Nucleus accumbens (tissue), 56 donors: ENCODE measurements at regions not wholly inside any gene's neighbourhood (a gene's known extent, or its start where the extent isn't known, plus 50 kb on each side); places are given as distances from the start of the nearest gene placed in this dataset.
"Not testable (repeated sequence)": the region's sequence is repeated elsewhere in the genome, so short reads cannot be mapped to it uniquely, and the experiment has no call there.

Experiments used
- DNase-seq, 56 donors: peaks; one replicate each; lab custom pipeline; 2025; lab: John Stamatoyannopoulos, UW

DNA sequence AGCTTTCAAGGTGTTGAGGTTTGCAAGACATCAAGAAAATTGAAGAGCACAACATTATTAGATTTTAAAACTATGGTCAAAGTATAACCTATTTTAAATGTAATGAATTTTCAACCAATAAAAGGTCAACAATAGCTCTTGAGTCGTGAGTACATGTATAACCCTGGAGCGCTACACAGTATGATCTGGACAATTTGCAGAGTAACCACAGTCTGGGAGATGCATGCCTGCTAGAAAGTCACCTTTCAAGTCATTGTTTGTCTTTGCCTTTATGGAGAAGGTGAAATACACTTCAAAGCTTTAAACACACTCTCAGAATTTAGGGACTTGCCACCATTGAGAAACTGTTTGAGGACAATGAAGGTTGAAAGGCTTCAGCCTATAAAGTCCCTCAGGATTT lies 112.6 kb upstream of the ALCAM start:
- no peak for DNase-seq

DNA sequence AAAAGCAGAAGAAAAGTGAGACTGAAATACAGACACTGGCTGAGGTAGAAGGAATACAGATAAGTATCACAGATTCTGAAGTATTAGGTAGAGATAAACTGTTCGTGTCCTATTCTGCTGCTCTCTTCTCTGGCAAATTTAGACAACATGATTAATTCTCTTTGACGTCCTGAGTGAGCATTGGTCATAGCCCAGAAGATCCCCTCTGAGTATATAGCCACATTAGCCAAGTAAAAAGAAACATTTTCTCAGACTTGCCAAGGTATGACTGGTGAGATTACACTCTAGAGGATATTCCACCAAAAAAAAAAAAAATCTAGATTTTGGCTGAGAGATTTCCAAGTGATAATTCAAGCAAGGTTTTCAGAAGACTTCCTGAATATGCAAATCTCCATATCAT lies 111.4 kb upstream of the ALCAM start:
- DNase-seq: no peak

DNA sequence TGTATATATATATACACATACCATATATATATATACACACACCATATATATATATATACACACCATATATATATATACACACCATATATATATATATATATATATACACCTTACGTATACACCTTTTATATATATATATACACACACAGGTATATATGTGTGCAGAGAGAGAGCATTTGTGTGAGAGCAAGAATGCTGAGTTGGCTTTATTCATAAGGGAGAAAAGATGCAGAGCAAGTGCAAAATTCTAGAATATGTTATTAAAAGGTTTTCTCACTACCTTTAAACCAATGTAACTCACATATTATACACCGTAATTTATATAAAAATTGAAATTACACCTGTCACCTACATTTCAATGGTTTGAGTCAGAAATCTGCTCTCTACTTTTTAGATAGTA lies 107.2 kb upstream of the ALCAM start:
- DNase-seq: no peak

DNA sequence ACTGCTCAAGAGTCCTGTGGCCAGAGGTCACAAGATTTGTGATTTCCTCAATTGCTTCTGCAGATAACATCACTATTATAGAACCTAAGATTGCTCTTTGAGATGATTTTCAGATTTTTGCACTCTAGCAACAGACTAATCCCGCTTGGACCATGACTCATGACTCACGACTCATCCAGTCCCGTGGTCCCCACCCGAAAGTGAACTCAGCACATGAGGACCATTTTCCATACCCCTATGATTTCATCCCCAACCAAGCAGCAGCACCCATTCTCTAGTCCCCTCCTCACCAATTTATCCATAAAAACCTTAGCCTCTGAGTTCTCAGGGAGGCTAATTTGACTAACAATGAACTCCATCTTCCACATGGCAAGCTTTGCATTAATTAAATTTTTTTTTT lies 106.3 kb upstream of the ALCAM start:
- DNase-seq: no peak

DNA sequence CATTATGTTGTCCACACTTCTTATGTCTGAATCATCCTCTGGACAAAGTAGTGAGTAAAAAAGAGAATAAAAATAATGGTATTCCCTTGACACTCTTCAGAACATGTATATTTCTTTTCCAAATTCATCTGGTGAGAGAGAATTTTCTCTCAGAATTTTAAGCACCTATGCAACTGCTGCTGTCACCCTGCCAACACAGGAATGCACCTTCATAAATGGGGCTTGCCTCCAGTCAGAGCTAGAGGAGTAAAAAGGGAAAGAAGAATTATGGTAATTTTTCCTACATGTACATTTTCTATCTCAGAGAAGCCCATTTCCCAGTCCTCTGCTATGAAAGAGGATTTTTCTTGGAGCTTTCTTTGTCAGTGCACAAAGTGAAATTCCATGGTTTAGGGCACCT lies 92.2 kb upstream of the ALCAM start:
- no peak for DNase-seq

DNA sequence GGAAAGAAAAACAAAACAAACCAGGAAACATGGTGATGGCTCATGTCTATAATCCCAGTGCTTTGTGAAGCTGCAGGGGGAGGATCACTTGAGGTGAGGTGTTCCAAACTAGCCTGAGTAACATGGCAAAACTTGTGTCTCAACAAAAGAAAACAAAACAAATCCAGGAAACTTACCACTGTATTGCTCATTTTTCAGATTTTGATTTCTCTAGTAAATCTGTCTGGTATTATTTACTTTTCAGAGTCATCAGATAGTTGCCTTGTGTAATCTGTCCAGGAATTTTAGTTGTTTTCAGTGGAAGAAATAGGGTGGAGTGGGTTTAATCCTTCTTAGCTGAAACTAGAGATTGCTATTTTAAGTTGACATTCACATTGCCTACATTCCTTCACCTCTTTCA lies 91.8 kb upstream of the ALCAM start:
- DNase-seq: no peak

DNA sequence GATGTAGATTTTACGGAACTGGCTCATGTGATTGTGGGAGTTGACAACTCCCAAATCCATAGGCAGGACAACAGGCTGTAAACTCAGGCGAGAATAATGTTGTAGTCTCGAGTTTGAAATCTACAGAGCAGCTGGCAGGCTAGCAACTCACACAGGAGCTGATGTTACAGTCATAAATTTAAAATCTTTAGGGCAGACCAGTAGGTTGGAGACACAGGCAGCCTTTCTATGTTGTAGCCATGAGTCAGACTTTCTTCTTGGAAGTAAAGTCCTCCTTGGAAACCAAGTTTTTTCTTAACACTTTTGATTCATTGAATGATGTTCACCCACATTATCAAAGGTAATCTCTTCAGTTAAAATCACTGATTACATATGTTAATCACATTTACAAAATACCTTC lies 89.1 kb upstream of the ALCAM start:
- no peak for DNase-seq

DNA sequence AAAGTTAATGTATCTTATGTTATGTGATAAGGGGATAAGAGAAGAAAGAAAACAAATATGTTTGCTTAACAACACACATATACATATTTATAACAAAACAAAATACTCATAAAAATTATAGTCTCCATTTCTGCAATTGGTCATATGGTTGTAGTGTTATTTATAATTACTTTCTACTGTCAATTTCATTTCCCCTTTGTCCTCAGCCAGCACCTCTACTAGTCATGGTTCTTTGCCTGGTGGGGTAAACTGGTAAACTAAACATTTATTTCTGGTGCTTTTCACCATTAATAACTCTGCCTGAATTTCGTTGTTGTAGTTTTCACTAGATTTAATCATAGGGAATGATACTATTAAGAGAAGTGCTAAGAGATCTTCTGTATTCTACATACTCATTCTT lies 88.0 kb upstream of the ALCAM start:
- no peak for DNase-seq

DNA sequence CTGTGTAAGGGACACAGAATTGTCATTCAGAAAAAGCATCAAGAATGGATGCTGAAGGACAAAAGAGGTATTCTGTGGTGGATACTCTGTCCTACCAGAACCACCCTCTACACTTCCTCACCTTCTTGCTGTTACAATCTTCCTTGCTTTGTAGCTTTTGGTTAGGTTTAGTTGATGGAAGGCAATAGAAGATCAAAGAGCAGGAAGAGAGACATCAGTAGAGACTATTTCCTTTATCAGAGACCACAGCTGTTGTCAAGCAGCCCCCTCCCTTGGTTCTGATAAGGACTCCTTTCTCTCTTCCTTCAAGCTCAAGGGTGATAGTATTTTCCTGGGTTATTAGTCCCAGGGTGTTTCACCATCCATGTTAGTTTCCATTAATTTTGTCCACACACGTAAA lies 84.7 kb upstream of the ALCAM start:
- no peak for DNase-seq

DNA sequence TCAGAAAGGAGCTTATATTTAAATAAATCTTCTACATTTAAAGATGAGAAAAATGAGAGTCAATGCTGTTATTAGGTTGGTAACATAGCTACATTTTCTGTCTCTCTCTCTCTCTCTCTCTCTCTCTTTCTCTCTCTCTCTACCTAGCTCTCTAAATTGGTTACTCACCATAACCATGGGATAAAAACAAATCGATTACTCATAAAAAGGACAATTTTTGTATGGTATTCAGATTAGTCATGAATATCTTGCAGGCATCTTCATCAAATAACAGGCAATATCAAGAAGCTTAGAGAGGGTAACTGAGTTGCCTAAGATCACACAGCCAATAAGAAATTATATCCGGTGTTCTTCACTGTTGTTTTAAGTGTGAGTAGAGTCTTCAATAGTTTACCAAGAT lies 81.8 kb upstream of the ALCAM start:
- no peak for DNase-seq

DNA sequence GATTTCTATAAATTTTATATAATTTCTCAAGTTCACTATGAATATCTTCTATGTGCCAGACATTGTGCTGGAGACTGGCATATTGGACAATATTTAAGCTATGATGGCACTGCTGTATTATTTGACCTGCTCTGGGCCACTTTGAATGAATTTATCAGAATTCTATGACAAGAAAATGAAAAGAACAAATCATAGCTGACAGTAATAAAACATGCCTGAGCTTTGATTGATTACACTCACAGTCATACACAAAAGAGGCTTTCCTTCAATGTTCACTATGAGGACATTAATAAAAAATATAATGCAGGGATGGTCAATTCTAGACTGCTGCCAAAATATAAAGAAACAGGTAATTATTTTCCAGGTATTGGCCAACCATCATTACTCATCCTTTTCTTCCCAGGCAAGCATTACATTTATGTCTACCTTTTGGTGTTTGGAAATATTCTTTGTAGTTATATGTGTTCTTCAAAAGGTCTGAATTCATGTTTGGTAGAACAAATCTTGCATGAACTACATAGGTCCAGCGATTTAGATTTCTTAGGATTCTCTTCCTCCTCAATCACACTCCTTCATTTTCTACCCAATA lies 81.0 kb upstream of the ALCAM start:
- DNase-seq: no peak

DNA sequence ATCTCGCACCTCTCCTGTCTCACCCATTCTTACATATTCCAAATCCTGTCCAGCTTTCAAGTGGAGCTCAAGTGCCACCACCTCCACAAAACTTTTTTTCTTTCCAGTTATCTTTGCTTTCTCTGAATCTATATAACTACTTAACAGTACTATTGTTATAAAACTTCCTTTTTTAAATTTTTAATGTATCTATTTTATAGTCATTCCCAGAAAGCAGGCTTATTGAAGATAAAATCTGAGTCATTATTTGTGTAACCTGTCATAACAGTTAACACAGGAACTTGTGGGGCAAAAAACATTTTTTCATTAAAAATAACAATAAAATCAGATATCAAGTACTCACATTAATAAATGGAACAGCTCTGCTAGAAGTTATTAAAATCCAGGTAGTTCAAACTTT lies 73.3 kb upstream of the ALCAM start:
- no peak for DNase-seq

DNA sequence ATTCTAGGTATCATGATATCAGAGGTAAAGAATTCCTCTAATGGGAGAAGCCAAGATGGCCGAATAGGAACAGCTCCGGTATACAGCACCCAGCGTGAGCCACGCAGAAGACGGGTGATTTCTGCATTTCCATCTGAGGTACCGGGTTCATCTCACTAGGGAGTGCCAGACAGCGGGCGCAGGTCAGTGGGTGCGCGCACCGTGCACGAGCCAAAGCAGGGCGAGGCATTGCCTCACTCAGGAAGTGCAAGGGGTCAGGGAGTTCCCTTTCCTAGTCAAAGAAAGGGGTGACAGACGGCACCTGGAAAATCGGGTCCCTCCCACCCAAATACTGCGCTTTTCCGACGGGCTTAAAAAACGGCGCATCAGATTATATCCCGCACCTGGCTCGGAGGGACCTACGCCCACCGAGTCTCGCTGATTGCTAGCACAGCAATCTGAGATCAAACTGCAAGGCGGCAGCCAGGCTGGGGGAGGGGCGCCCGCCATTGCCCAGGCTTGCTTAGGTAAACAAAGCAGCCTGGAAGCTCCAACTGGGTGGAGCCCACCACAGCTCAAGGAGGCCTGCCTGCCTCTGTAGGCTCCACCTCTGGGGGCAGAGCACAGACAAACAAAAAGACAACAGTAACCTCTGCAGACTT lies 70.4 kb upstream of the ALCAM start:
- DNase-seq: not testable (repeated sequence)

DNA sequence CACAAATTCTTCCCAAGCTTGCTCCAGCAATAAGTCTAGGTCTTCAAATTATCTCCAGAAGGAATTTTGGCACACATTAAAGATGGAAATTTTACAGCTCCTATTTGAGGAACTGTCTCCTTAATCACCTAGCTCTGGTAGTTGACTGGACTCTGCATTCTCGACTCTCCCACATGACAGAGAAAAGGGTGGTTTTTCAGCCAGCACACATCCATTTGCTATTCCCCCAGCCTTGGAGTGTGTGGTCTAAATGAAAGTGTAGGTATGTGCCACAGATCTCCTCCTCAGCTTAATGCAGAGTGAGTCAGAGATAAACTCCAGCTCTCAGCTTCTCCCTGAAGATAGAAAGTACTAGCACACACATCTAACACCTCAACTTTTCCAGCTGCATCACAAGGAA lies 62.2 kb upstream of the ALCAM start:
- no peak for DNase-seq

DNA sequence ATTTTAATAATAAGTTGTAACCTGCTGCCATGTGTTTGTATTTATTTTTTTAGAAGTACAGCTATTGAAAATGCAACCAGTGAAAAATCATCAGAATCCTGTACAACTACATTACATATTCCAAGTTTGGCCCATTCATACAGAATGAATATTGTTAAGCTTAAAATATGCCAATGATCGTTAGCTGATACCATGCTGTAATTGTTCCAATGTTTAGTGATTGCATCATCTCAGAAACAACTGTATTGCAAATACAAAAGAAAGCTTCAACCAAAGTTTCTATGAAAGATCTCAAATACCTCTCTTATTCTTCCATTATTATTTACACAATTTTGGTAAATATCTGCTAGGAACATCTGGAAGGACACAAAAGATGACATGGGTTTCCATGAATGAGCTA lies 51.6 kb upstream of the ALCAM start:
- no peak for DNase-seq

DNA sequence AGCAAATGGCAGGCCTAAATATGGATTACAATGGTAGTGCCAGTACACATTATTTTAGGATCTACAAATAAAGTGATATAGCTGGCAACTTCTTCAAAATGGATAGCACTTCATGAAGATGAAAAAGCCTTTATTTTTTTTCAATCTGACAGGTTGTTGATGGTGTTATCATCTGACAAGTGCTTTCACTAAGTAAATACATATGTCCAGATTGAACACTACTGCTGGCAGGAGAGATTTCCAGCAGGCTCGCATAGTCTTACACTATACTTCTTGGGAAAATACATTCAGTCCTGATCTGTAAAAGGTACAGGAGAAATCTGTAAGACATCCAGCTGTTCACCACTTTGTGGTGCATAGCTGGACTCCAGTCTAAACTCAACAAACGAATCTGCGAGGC lies 50.9 kb upstream of the ALCAM start:
- DNase-seq: no peak

DNA sequence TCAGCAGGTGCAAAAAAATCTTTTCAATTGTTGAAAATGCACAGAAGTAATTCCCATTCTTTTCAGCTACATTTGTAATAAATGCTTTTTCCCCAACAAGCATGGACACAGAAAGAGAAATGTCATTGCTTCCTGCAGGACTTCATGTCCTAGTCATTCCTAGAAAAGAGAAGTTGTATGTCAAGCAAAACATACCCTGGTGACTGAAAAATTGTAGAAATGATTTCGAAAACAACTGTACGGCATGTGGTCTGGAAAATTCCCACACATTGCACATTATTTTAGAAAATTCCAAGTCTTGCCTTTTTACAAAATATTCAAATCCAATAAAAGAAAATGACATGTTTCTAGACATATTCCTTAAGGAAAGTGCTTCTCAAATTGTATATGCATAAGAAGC lies 50.4 kb upstream of the ALCAM start:
- no peak for DNase-seq
